HG02852 (cell line): ENCODE measurements at regions not wholly inside any gene's neighbourhood (a gene's known extent, or its start where the extent isn't known, plus 50 kb on each side); places are given as distances from the start of the nearest gene placed in this dataset.

ENCODE experiments used
- ATAC-seq: cut with Tn5 transposase; IDR thresholded peaks from one replicate; pipeline ENCODE4 v1.9.1; 2021; ENCODE audit warnings: mild to moderate bottlenecking, moderate library complexity; ENCODE audit not compliant: unreplicated experiment

GRCh38 chr3:170753421-170754310, 116.3 kb downstream of the RPL22L1 start:
- no peak for ATAC-seq

GRCh38 chr3:170752571-170753155, 117.3 kb downstream of the RPL22L1 start:
- no peak for ATAC-seq

GRCh38 chr3:170751899-170752293, 118.1 kb downstream of the RPL22L1 start:
- ATAC-seq, result no peak

GRCh38 chr3:170751083-170751898, 118.7 kb downstream of the RPL22L1 start:
- no peak for ATAC-seq

- ATAC-seq, result no peak
Observed at GRCh38 chr3:170750478-170750830, 119.5 kb downstream of the RPL22L1 start.

GRCh38 chr3:170749765-170750477, 120.1 kb downstream of the RPL22L1 start:
- no peak for ATAC-seq

- ATAC-seq, result no peak
Observed at GRCh38 chr3:170749185-170749584, 120.8 kb downstream of the RPL22L1 start.

GRCh38 chr3:170746175-170746942, 123.6 kb downstream of the RPL22L1 start:
- ATAC-seq, result no peak

- ATAC-seq, result no peak
Observed at GRCh38 chr3:170745211-170745718, 124.7 kb downstream of the RPL22L1 start.

GRCh38 chr3:170741756-170742529, 128.1 kb downstream of the RPL22L1 start:
- no peak for ATAC-seq

- ATAC-seq, result no peak
Observed at GRCh38 chr3:170740726-170741591, 129.0 kb downstream of the RPL22L1 start.

- no peak for ATAC-seq
Observed at GRCh38 chr3:170740285-170740684, 129.7 kb downstream of the RPL22L1 start.

- ATAC-seq, result no peak
Observed at GRCh38 chr3:170739410-170739809, 130.6 kb downstream of the RPL22L1 start.

- no peak for ATAC-seq
Observed at GRCh38 chr3:170738766-170739165, 131.2 kb downstream of the RPL22L1 start.

GRCh38 chr3:170737498-170738162, 132.4 kb downstream of the RPL22L1 start:
- ATAC-seq, result no peak

- ATAC-seq, result no peak
Observed at GRCh38 chr3:170735821-170736220, 134.2 kb downstream of the RPL22L1 start.

GRCh38 chr3:170734735-170735065, 135.3 kb downstream of the RPL22L1 start:
- no peak for ATAC-seq
